NB4 (cell line): ENCODE measurements at regions not wholly inside any gene's neighbourhood (a gene's known extent, or its start where the extent isn't known, plus 50 kb on each side); places are given as distances from the start of the nearest gene placed in this dataset.

Experiments
- DNase-seq: peaks from one replicate; pipeline ENCODE4 v3.0.0; 2010; ENCODE audit warnings: low read depth
- H3K4me3 ChIP-seq: one replicate; pipeline ENCODE4 v1.5.1; 2011; ENCODE audit warnings: mild to moderate bottlenecking, low read depth, low read length, moderate library complexity
- MYC ChIP-seq: IDR thresholded peaks from 2 replicates; pipeline ENCODE4 v1.6.1; 2011; ENCODE audit warnings: low read depth, low read length
- POLR2A ChIP-seq: IDR thresholded peaks from 2 replicates; pipeline ENCODE4 v1.6.1; 2011; ENCODE audit warnings: mild to moderate bottlenecking; ENCODE audit not compliant: insufficient read length; ENCODE audit errors: extremely low read depth
- TF ChIP-seq, protein P1 (sequence below): IDR thresholded peaks from 2 replicates; pipeline ENCODE4 v1.6.1; 2011; ENCODE audit warnings: low read depth, low read length
- TF ChIP-seq, protein P2 (sequence below): IDR thresholded peaks from one replicate; pipeline ENCODE4 v1.5.1; 2012; ENCODE audit warnings: low read depth, low read length

DNA sequence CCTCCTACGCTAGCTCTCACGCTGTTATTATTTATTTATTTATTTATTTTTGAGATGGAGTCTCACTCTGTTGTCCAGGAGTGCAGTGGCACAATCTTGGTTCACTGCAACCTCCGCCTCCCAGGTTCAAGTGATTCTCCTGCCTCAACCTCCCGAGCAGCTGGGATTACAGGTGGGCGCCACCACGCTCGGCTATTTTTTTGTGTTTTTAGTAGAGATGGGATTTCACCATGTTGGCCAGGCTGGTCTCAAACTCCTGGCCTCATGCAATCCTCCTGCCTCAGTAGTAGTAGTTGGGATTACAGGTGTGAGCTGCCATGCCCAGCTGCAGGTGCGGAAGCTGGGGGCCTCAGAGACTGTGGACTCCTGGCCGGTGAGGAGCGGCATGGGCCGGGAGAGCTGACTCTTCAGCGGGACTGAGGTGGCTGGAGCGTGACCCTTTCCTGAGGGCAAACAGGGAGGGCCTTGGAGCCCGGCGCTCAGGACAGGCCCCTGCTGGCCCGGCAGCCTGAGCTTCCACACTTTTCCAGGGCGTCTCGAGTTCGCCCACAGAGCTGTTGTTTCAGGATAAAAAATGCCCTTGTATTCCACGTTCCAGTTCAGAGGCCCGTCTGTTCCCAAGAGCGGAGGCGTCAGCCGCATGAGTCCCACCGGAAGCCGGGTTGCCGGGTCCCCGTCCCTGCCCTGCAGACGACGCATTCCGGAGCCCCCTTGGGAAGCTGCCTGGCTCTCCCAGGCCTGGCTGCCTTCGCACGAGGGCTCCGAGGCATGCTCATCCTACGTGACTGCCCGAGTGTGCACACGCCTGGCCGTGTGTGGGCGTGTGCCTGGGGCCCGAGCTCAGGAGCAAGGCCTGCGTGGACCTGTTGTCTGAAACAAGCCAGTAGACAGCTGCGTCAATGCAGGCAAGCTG, 126.2 kb downstream of the SIK1 start:
- DNase-seq: no peak
- no peak overlapping the region for H3K4me3 ChIP-seq
- no peak for TF ChIP-seq MYC
- TF ChIP-seq, protein P1, sequence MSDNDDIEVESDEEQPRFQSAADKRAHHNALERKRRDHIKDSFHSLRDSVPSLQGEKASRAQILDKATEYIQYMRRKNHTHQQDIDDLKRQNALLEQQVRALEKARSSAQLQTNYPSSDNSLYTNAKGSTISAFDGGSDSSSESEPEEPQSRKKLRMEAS: no peak
- TF ChIP-seq, protein P2, sequence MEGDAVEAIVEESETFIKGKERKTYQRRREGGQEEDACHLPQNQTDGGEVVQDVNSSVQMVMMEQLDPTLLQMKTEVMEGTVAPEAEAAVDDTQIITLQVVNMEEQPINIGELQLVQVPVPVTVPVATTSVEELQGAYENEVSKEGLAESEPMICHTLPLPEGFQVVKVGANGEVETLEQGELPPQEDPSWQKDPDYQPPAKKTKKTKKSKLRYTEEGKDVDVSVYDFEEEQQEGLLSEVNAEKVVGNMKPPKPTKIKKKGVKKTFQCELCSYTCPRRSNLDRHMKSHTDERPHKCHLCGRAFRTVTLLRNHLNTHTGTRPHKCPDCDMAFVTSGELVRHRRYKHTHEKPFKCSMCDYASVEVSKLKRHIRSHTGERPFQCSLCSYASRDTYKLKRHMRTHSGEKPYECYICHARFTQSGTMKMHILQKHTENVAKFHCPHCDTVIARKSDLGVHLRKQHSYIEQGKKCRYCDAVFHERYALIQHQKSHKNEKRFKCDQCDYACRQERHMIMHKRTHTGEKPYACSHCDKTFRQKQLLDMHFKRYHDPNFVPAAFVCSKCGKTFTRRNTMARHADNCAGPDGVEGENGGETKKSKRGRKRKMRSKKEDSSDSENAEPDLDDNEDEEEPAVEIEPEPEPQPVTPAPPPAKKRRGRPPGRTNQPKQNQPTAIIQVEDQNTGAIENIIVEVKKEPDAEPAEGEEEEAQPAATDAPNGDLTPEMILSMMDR: no peak
- no peak for TF ChIP-seq POLR2A

DNA sequence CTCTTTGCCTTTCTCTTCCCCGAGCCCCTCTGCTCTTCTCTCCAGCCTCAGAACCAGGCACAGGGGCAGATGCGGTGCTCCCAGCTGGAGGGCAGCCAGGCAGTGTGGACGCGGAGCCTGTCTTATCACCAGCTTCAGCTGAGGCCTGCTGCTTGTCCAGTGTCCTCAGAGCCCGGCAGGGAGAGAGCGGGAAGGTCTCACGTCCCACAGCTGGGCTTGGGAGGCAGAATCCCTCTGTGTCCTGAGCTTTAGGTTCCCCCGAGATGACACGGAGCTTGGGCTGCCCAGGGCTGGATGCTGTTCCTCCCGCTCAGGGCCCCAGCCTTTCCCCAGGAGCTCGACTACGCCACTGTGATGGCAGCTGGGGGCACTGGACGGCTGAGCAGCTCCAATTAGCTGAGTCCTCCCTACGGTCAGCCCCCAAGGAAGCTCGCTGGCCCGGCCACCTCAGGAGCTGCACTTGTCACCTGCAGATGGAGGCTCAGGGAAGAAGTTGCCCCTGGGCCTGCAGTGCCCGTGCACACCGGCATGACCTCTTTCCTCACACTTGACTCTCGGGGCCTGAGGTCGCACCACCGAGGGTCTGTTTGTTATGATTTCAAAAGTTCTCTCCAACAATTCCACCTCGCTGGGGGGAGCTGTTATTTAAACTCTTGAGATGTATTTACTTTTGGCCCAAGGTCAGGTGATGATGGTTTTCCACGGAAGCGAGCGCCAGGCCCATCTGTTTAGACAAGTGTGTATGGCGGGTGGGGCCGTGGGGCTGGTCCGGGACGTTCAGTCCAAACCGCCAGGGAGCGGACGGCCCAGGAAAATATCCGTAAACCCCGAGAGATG, 127.3 kb downstream of the SIK1 start:
- no peak for TF ChIP-seq POLR2A
- TF ChIP-seq, protein P2: no peak
- TF ChIP-seq MYC: no peak
- TF ChIP-seq, protein P1: no peak
- DNase-seq: no peak
- no peak overlapping the region for H3K4me3 ChIP-seq

DNA sequence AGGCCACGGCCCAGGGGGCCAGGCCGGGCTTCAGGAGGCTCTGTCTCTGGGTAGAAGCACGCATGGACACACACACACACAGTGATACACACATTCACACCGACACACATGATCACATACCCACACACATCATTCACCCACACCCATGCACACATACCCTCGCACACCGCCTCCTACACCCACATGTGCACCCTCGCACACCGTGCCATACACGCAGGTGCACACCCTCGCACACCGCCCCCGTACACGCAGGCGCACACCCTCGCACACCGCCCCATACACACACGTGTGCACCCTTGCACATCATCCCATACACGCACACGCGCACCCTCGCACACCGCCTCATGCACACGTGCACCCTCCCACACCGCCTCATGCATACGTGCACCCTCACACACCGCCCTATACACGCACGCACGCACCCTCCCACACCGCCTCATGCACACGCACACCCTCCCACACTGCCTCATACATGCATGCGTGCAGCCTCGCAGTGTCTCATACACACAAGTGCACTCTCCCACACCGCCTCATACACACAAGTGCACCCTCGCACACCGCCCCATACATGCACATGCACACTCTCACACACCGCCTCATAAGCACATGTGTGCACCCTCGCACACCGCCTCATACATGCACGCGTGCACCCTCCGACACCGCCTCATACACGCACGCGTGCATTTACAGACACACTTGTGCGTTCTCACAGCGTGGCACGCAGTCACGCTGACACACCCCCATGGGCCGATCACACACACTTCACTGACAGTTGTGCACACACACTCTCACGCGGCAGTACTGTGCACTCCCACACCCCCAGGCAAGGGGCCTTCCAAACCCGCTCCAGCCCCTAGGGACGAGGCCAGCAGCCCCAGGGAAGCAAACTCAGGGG, 128.1 kb downstream of the SIK1 start:
- DNase-seq: no peak
- H3K4me3 ChIP-seq: no peak overlapping the region
- TF ChIP-seq, protein P2: no peak
- TF ChIP-seq, protein P1: no peak
- TF ChIP-seq MYC: no peak
- TF ChIP-seq POLR2A: no peak

DNA sequence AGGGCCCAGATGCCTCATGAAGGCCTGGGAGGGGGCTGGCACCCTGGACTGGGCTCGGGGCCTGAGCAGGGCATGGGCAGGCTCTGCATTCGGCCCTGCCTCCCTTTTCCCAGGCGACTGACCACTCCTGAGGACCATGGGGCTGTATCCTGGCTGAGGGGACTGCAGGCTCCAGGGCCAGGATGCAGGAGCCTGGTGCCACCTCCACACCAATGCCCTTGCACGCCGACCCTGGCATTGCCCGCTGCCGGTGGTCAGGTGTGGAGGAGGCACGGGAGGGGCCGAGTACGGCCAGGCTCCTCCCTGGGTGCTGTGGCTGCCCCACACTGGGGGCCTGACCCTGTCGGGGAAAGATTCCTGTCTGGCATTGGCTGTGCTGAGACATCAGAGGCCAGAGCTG, 128.9 kb downstream of the SIK1 start:
- no peak for DNase-seq
- TF ChIP-seq, protein P1: no peak
- no peak for TF ChIP-seq MYC
- TF ChIP-seq, protein P2: no peak

DNA sequence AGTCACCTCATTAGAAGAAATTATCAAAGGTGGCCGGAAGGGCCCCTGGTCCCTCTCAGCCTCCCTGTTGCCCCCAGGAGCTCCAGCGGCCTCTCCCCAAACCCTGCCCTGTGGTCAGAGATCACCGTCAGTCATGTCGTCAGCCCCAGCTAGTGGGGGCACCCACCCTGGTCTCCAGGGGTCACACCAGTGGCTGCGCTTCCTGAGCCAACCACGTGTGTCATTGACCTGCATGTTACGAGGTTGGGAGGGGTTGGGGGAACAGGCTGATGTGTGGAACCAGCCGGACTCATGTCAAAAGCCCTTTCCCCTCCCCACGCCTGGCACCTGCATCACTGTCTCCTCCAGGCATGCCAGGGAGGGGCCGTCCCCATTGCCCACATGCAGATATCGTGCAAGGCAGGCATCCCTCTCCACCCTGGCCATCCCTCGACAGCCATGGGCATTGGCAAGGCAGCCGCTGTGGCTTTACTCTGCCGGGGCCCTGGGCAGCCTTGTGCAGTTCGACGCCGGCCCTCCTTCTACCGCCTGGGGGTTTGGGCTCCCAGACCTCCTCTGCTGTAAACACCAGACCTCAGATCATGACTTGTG, 128.7 kb downstream of the CRYAA start:
- TF ChIP-seq MYC: no peak
- TF ChIP-seq, protein P1: no peak
- TF ChIP-seq, protein P2: no peak
- TF ChIP-seq POLR2A: no peak
- no peak overlapping the region for H3K4me3 ChIP-seq
- no peak for DNase-seq

More for the DNA sequence above, 128.9 kb downstream of the SIK1 start:
- no peak overlapping the region for H3K4me3 ChIP-seq
